ENCODE measurements at regions not wholly inside any gene's neighbourhood (a gene's known extent, or its start where the extent isn't known, plus 50 kb on each side); places are given as distances from the start of the nearest gene placed in this dataset.

GRCh38 chr3:161444694-161445077 is 51.9 kb upstream of the OTOL1 start:
- no peak overlapping the region for H3K4me3 ChIP-seq (ENCODE audit: low read depth, low read length)
- no peak for TF ChIP-seq CTCF (IDR thresholded peaks at IDR 0.05; ENCODE audit: insufficient read depth, low read length)
- no peak for DNase-seq (ENCODE audit: low read depth)

GRCh38 chr3:161443921-161444693 is 52.5 kb upstream of the OTOL1 start:
- DNase-seq (ENCODE audit: low read depth), result no peak

DNA sequence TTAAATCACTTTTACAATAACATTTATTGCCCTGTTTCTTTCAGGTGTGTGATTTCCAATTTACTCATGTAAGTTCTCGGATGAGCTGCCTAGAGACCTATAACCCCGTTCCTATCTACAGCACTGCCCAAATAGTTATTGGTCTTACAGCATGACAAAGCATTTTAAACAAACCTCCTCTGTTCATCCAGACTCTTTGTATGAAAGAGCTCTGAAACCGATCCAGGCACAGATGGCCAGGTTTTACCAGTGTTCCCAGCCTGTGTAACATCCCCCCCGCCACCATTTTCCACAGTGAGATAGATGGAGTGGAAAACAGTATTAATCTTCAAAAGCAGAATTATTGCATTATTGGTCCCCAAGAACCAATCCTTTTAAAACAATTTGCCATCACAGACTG is 59.0 kb upstream of the SPTSSB start:
- no peak for TF ChIP-seq CTCF (IDR thresholded peaks at IDR 0.05; ENCODE audit: insufficient read depth, low read length)
- H3K4me3 ChIP-seq (ENCODE audit: low read depth, low read length), result no peak overlapping the region
- no peak for DNase-seq (ENCODE audit: low read depth)

More at GRCh38 chr3:161443921-161444693, 52.5 kb upstream of the OTOL1 start:
- H3K4me3 ChIP-seq (ENCODE audit: low read depth, low read length), result no peak overlapping the region
- no peak for TF ChIP-seq CTCF (IDR thresholded peaks at IDR 0.05; ENCODE audit: insufficient read depth, low read length)

DNA sequence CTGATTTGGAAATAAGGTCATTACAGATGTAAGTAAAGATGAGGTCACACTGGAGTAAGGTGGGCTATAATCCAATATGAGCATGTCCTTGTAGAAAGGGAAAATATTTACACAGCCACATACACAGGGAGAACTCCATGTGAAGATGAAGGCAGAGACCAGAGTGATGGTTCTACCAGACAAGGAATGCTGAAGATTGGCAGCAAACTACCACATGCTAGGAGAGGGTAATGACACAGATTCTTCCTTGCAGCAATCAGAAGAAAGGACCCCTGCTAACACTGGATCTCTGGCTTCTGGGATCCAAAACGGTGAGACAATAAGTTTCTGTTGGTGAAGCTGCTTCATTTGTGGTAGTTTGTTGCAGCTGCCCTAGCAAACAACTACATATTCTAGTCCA is 56.0 kb upstream of the SPTSSB start:
- H3K4me3 ChIP-seq (ENCODE audit: low read depth, low read length), result no peak overlapping the region
- TF ChIP-seq CTCF (IDR thresholded peaks at IDR 0.05; ENCODE audit: insufficient read depth, low read length), result no peak
- DNase-seq (ENCODE audit: low read depth), result no peak

DNA sequence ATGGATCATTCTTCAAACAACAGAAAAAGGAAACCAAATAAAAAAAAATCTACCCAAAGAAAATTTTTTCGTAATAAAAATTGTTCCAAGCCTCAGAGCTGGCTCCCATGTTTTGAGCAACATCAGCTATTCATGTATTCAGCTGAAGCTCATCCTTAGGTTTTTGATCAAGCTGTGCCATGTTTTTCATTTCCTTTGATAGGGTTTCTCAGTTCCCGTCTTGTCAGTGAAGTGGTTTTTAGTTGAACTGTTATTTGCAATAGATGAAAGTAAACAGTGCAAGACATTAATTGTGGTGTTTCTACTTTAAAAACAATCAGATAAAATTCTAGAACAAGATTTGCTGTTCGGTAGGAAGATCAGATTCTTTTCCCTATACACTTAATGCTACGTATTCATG is 55.4 kb upstream of the SPTSSB start:
- no peak for TF ChIP-seq CTCF (IDR thresholded peaks at IDR 0.05; ENCODE audit: insufficient read depth, low read length)
- no peak for DNase-seq (ENCODE audit: low read depth)
- H3K4me3 ChIP-seq (ENCODE audit: low read depth, low read length), result no peak overlapping the region

GRCh38 chr3:161423911-161424522 is 52.7 kb upstream of the SPTSSB start:
- DNase-seq (ENCODE audit: low read depth), result peak; percentile 66
- no peak overlapping the region for H3K4me3 ChIP-seq (ENCODE audit: low read depth, low read length)
- TF ChIP-seq CTCF (IDR thresholded peaks at IDR 0.05; ENCODE audit: insufficient read depth, low read length), result peak; percentile 50

All from fibroblast of the aortic adventitia (primary cell).